Astrocyte (in vitro differentiated cells and primary cell): ENCODE measurements at regions not wholly inside any gene's neighbourhood (a gene's known extent, or its start where the extent isn't known, plus 50 kb on each side); places are given as distances from the start of the nearest gene placed in this dataset.
A peak's percentile ranks its signal among the peaks of the same experiment; 100 is the strongest.

ENCODE experiments used
- DNase-seq: peaks from one replicate; pipeline ENCODE4 v3.0.0-alpha.2; 2010; ENCODE audit warnings: low read depth
- FAIRE-seq: peaks from 2 replicates; lab custom pipeline; 2011; peaks lifted over from hg19 to GRCh38; lab: Jason Lieb, UNC
- H2AFZ ChIP-seq: 2 replicates; pipeline ENCODE4 v1.6.0; 2012; ENCODE audit warnings: low read depth, low read length, inconsistent platforms
- H3K27ac ChIP-seq: 2 replicates; pipeline ENCODE4 v1.5.1; 2011; ENCODE audit warnings: low read depth, low read length, inconsistent platforms
- H3K27me3 ChIP-seq: 2 replicates; pipeline ENCODE4 v1.6.0; 2011; ENCODE audit warnings: low read length, inconsistent platforms; ENCODE audit not compliant: insufficient read depth
- H3K36me3 ChIP-seq: 2 replicates; pipeline ENCODE4 v1.5.1; 2011; ENCODE audit warnings: low read length, inconsistent platforms; ENCODE audit not compliant: insufficient read depth
- H3K4me1 ChIP-seq: 2 replicates; pipeline ENCODE4 v1.5.1; 2011; ENCODE audit warnings: low read length, inconsistent platforms; ENCODE audit not compliant: insufficient read depth
- H3K4me2 ChIP-seq: 2 replicates; pipeline ENCODE4 v1.6.0; 2012; ENCODE audit warnings: low read length, inconsistent platforms
- H3K4me3 ChIP-seq: 2 replicates; pipeline ENCODE4 v1.5.1; 2011; ENCODE audit warnings: low read depth, mild to moderate bottlenecking, low read length, inconsistent platforms; ENCODE audit not compliant: insufficient read depth
- H3K79me2 ChIP-seq: 2 replicates; pipeline ENCODE4 v1.6.0; 2012; ENCODE audit warnings: mild to moderate bottlenecking, low read length, inconsistent platforms; ENCODE audit not compliant: insufficient read depth
- H3K9ac ChIP-seq: 2 replicates; pipeline ENCODE4 v1.6.0; 2012; ENCODE audit warnings: mild to moderate bottlenecking, low read length, inconsistent platforms
- H3K9me3 ChIP-seq: 2 replicates; pipeline ENCODE4 v1.5.1; 2012; ENCODE audit warnings: low read depth, mild to moderate bottlenecking, low read length, inconsistent platforms; ENCODE audit not compliant: insufficient read depth
- H4K20me1 ChIP-seq: 2 replicates; pipeline ENCODE4 v1.6.0; 2012; ENCODE audit warnings: low read length, inconsistent platforms; ENCODE audit not compliant: insufficient read depth
- H3K27ac Mint-ChIP-seq: one replicate; pipeline ENCODE4 v1.8.0; 2021; ENCODE audit warnings: mild to moderate bottlenecking, mixed read lengths; ENCODE audit not compliant: unreplicated experiment
- H3K27me3 Mint-ChIP-seq: one replicate; pipeline ENCODE4 v1.8.0; 2021; ENCODE audit warnings: low read depth, mixed read lengths; ENCODE audit not compliant: unreplicated experiment
- H3K36me3 Mint-ChIP-seq: one replicate; pipeline ENCODE4 v1.8.0; 2021; ENCODE audit warnings: low read depth, mixed read lengths; ENCODE audit not compliant: unreplicated experiment
- H3K4me1 Mint-ChIP-seq: one replicate; pipeline ENCODE4 v1.8.0; 2021; ENCODE audit warnings: low read depth, mixed read lengths; ENCODE audit not compliant: unreplicated experiment
- H3K4me3 Mint-ChIP-seq: one replicate; pipeline ENCODE4 v1.8.0; 2021; ENCODE audit warnings: mild to moderate bottlenecking, moderate library complexity, mixed read lengths; ENCODE audit not compliant: unreplicated experiment
- H3K9me3 Mint-ChIP-seq: one replicate; pipeline ENCODE4 v1.8.0; 2021; ENCODE audit warnings: mild to moderate bottlenecking, mixed read lengths; ENCODE audit not compliant: unreplicated experiment
- EZH2 ChIP-seq: IDR thresholded peaks from 2 replicates; pipeline ENCODE4 v1.6.1; 2012; ENCODE audit warnings: mild to moderate bottlenecking, low read length, inconsistent platforms; ENCODE audit not compliant: insufficient read depth
- TF ChIP-seq, protein P1 (sequence below): IDR thresholded peaks from 2 replicates; pipeline ENCODE4 v1.5.1; 2011; ENCODE audit warnings: low read depth, mild to moderate bottlenecking, inconsistent platforms, low read length, moderate library complexity; ENCODE audit not compliant: insufficient read depth

DNA sequence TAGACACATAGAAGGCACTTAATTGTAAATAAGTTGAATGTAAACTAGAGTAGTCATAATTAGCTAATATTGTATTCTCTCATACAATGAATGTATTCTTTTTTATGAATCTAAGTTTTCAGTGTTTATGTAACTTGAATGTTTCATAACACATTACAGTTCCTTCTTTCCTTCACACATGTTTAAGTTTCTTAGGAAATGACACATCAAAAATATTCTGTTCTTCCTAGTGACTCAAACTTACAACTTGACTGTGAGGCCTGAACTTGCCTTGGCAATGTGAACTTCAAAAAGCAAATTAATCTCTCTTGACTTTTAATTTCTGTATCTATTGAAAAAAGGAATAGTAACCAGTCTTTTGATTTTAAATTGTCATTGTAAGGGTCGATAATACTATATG is 700.1 kb downstream of the KCNT2 start:
- no peak for FAIRE-seq
- TF ChIP-seq EZH2: no peak
- TF ChIP-seq, protein P1, sequence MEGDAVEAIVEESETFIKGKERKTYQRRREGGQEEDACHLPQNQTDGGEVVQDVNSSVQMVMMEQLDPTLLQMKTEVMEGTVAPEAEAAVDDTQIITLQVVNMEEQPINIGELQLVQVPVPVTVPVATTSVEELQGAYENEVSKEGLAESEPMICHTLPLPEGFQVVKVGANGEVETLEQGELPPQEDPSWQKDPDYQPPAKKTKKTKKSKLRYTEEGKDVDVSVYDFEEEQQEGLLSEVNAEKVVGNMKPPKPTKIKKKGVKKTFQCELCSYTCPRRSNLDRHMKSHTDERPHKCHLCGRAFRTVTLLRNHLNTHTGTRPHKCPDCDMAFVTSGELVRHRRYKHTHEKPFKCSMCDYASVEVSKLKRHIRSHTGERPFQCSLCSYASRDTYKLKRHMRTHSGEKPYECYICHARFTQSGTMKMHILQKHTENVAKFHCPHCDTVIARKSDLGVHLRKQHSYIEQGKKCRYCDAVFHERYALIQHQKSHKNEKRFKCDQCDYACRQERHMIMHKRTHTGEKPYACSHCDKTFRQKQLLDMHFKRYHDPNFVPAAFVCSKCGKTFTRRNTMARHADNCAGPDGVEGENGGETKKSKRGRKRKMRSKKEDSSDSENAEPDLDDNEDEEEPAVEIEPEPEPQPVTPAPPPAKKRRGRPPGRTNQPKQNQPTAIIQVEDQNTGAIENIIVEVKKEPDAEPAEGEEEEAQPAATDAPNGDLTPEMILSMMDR: no peak
- H3K4me3 Mint-ChIP-seq: no peak overlapping the region
- H4K20me1 ChIP-seq: no peaks in the 10 kb centered on the region
- H3K36me3 ChIP-seq: no peaks in the 10 kb centered on the region
- no peaks in the 10 kb centered on the region for H3K36me3 Mint-ChIP-seq
- H3K4me3 ChIP-seq: no peak overlapping the region
- no peaks in the 10 kb centered on the region for H3K27me3 ChIP-seq
- H3K4me1 Mint-ChIP-seq: no peaks in the 10 kb centered on the region
- H3K4me1 ChIP-seq: no peaks in the 10 kb centered on the region
- H3K9ac ChIP-seq: no peak overlapping the region
- H3K27me3 Mint-ChIP-seq: no peaks in the 10 kb centered on the region
- no peaks in the 10 kb centered on the region for H3K79me2 ChIP-seq
- peak; percentile 1 for DNase-seq
- H3K4me2 ChIP-seq: no peak overlapping the region
- H3K27ac ChIP-seq: no peak overlapping the region
- H2AFZ ChIP-seq: no peak overlapping the region
- H3K9me3 Mint-ChIP-seq: no peaks in the 10 kb centered on the region
- H3K27ac Mint-ChIP-seq: no peak overlapping the region
- no peaks in the 10 kb centered on the region for H3K9me3 ChIP-seq

DNA sequence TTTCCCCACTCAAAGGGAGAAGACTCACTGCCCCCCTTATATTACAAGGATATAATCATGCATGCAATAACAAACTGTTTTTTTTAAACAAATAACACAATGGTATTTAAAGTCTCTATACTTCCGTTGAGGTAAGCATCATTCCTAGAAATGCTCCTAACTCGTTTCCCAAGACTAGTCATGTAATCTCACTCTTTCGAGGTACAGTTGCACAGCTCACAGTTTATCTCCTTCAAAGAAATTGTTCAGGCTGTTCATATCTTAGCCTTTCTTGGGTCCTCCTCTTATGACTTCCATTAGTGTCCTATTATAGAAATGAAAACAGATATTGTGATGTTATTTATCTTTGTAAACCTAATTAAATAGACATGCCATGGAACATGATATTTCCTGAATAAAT is 705.0 kb downstream of the KCNT2 start:
- Mint-ChIP-seq H3K4me3 (no peak overlapping the region), H3K36me3 (no peaks in the 10 kb centered on the region), H3K9me3 (no peaks in the 10 kb centered on the region), H3K4me1 (no peaks in the 10 kb centered on the region), H3K27ac (no peak overlapping the region), H3K27me3 (no peaks in the 10 kb centered on the region)
- Histone ChIP-seq H3K79me2 (no peaks in the 10 kb centered on the region), H2AFZ (no peak overlapping the region), H3K4me3 (no peak overlapping the region), H4K20me1 (no peaks in the 10 kb centered on the region), H3K4me2 (no peak overlapping the region), H3K4me1 (no peaks in the 10 kb centered on the region), H3K27ac (no peak overlapping the region), H3K36me3 (no peaks in the 10 kb centered on the region), H3K9ac (no peak overlapping the region), H3K27me3 (no peaks in the 10 kb centered on the region), H3K9me3 (no peaks in the 10 kb centered on the region)
- TF ChIP-seq EZH2: no peak
- TF ChIP-seq, protein P1: no peak
- FAIRE-seq (no peak), DNase-seq (no peak)

- no peaks in the 10 kb centered on the region for H3K79me2 ChIP-seq
- Mint-ChIP-seq H3K9me3 (no peaks in the 10 kb centered on the region), H3K27ac (no peak overlapping the region), H3K4me1 (no peaks in the 10 kb centered on the region), H3K27me3 (no peaks in the 10 kb centered on the region), H3K4me3 (no peak overlapping the region), H3K36me3 (no peaks in the 10 kb centered on the region)
- no peak overlapping the region for H2AFZ ChIP-seq
- H3K27ac ChIP-seq: no peak overlapping the region
- FAIRE-seq (no peak), DNase-seq (no peak)
- no peaks in the 10 kb centered on the region for H3K36me3 ChIP-seq
- no peak overlapping the region for H3K9ac ChIP-seq
- TF ChIP-seq EZH2: no peak
- TF ChIP-seq, protein P1: no peak
- H3K4me3 ChIP-seq: no peak overlapping the region
- H3K4me1 ChIP-seq: no peaks in the 10 kb centered on the region
- H3K9me3 ChIP-seq: no peaks in the 10 kb centered on the region
- H3K27me3 ChIP-seq: no peaks in the 10 kb centered on the region
- H4K20me1 ChIP-seq: no peaks in the 10 kb centered on the region
- H3K4me2 ChIP-seq: no peak overlapping the region
Observed at GRCh38 chr1:195902779-195903178, 705.5 kb downstream of the KCNT2 start.
